Stimulated activated naive CD8-positive, alpha-beta T cell treated with anti-CD3 and anti-CD28 coated beads, Interleukin-15, amount 100 ng/mL, for 72 hours (primary cell): ENCODE measurements at regions not wholly inside any gene's neighbourhood (a gene's known extent, or its start where the extent isn't known, plus 50 kb on each side); places are given as distances from the start of the nearest gene placed in this dataset.

Source experiments
- ATAC-seq: fragments of 150-1000 bp; cut with Tn5 transposase; 2 replicates; pipeline ENCODE4 v1.10.0; 2021; ENCODE audit warnings: mild to moderate bottlenecking, moderate library complexity
- DNase-seq, 2 donors: peaks; one replicate each; pipeline ENCODE4 v3.0.0; 2021 to 2022
- H3K27ac Mint-ChIP-seq, 2 donors: one replicate each; pipeline ENCODE4 v1.8.0; 2022; ENCODE audit warnings: mild to moderate bottlenecking in 2 of 2, mixed read lengths in 2 of 2, moderate library complexity in 2 of 2
- H3K27me3 Mint-ChIP-seq: one replicate; pipeline ENCODE4 v1.8.0; 2022; ENCODE audit warnings: mixed read lengths
- H3K4me1 Mint-ChIP-seq: one replicate; pipeline ENCODE4 v1.8.0; 2022; ENCODE audit warnings: mild to moderate bottlenecking, mixed read lengths
- H3K4me3 Mint-ChIP-seq, 2 donors: one replicate each; pipeline ENCODE4 v1.8.0; 2022; ENCODE audit warnings: mild to moderate bottlenecking in 2 of 2, mixed read lengths in 2 of 2, moderate library complexity in 1 of 2
- H3K9me3 Mint-ChIP-seq, 2 donors: one replicate each; pipeline ENCODE4 v1.8.0; 2022; ENCODE audit warnings: mixed read lengths in 2 of 2

DNA sequence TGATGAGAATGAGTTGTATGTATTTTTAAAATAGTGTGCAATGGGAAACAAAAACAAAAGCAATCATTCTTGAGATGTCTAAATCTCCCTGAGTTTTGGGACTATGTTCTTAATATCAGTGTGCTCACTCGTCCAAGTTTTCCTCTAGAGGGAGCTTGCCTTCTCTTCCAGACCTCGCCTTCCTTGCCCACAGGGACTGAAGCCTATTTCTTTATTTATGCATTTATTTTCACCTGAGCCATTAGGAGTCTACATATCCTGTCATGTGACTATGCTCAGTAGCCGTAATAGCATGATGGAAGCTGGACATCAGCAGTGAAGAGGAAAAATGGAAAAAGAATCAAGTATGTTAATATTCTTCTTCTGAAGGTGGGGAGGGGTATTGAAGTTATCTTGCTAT lies 131.2 kb downstream of the SH3BGRL2 start:
- Mint-ChIP-seq H3K27me3 (peaks cover 24% of the 10 kb centered on the region), H3K4me3 (no peak overlapping the region), H3K4me1 (no peaks in the 10 kb centered on the region), H3K9me3 (peaks cover 0 to under 1% of the 10 kb centered on the region in 2 donors), H3K27ac (no peak overlapping the region)
- ATAC-seq (no peak), DNase-seq (no peak)

- H3K27ac Mint-ChIP-seq: no peak overlapping the region
- no peaks in the 10 kb centered on the region for H3K4me1 Mint-ChIP-seq
- DNase-seq: no peak
- H3K4me3 Mint-ChIP-seq: no peak overlapping the region
- no peak for ATAC-seq
- peaks cover 23% of the 10 kb centered on the region for H3K27me3 Mint-ChIP-seq
- H3K9me3 Mint-ChIP-seq: no peaks in the 10 kb centered on the region
Measured at GRCh38 chr6:79756496-79756895, 125.4 kb downstream of the SH3BGRL2 start.

DNA sequence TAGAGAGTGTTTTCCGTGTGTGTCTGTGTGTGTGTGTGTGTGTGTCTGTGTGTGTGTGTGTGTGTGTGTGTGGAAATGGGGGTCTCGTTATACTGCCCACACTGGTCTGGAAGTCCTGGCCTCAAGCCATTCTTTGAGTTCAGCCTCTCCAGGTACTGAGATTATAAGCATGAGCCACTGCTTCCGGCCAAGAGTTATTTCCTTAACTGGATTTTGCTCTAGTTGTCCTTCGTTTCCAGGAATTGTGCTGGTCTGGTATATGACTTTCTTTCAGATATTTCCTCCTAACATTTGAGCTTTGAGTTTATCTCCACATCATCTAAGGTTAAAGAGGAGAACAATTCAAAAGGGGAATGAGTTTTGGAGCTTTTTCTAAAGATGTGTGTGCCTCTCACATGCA lies 124.8 kb downstream of the SH3BGRL2 start:
- no peak for DNase-seq
- no peak for ATAC-seq
- Mint-ChIP-seq H3K4me3 (no peak overlapping the region), H3K27me3 (peaks cover 25% of the 10 kb centered on the region), H3K4me1 (no peaks in the 10 kb centered on the region), H3K27ac (no peak overlapping the region), H3K9me3 (no peaks in the 10 kb centered on the region)
